GM23338 (cell line): ENCODE measurements at regions not wholly inside any gene's neighbourhood (a gene's known extent, or its start where the extent isn't known, plus 50 kb on each side); places are given as distances from the start of the nearest gene placed in this dataset.

ENCODE experiments used
- EZH2 ChIP-seq: fragments of 200-600 bp; sonication (generic); IDR thresholded peaks from one replicate; pipeline ENCODE4 v1.8.0; 2017; ENCODE audit warnings: antibody characterized with exemption, mild to moderate bottlenecking, low read depth; ENCODE audit not compliant: unreplicated experiment
- EZH2phosphoT487 ChIP-seq: fragments of 200-600 bp; sonication (generic); IDR thresholded peaks from one replicate; pipeline ENCODE4 v1.8.1; 2018; ENCODE audit warnings: antibody characterized with exemption; ENCODE audit not compliant: unreplicated experiment
- JUNB ChIP-seq: IDR thresholded peaks from one replicate; pipeline ENCODE4 v1.6.1; 2016; ENCODE audit warnings: antibody characterized with exemption; ENCODE audit not compliant: unreplicated experiment
- POLR2AphosphoS5 ChIP-seq: IDR thresholded peaks from 2 replicates; pipeline ENCODE4 v1.6.1; 2016; ENCODE audit warnings: antibody characterized with exemption, low read depth
- STAT1 ChIP-seq: IDR thresholded peaks from one replicate; pipeline ENCODE4 v1.6.1; 2016; ENCODE audit warnings: antibody characterized with exemption; ENCODE audit not compliant: unreplicated experiment
- TF ChIP-seq, protein P1 (sequence below), 2 experiments: fragments of 200-600 bp in 1 of 2; sonication (generic) in 1 of 2; conservative IDR thresholded peaks; 2 replicates each; pipeline versions ENCODE4 v1.5.1 to v1.6.1; 2016 to 2017; ENCODE audit warnings: antibody characterized with exemption in 2 of 2, low read depth in 2 of 2, mild to moderate bottlenecking in 2 of 2, moderate library complexity in 1 of 2
- TF ChIP-seq, protein P2 (sequence below): IDR thresholded peaks from one replicate; pipeline ENCODE4 v1.6.1; 2018; ENCODE audit warnings: antibody characterized with exemption; ENCODE audit not compliant: unreplicated experiment

DNA sequence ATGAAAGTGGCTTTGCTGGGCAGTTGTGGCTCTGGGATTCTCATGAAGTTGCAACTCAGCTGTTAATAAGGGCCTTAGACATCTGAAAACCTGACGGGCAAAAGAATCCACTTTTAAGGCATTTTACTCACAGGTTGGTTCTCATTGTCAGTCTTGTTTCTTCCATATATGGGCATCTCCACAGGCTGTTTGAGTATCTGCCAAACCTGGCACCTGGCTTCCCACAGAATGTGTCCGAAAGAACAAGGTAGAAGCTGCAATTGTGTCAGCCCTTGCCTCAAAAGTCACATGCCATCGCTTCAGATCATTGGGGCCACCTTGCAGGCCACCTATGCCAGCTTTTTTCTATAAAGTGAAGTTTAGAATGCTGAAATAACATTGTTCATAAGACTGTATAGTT, 102.4 kb downstream of the KCTD12 start:
- TF ChIP-seq, protein P1, sequence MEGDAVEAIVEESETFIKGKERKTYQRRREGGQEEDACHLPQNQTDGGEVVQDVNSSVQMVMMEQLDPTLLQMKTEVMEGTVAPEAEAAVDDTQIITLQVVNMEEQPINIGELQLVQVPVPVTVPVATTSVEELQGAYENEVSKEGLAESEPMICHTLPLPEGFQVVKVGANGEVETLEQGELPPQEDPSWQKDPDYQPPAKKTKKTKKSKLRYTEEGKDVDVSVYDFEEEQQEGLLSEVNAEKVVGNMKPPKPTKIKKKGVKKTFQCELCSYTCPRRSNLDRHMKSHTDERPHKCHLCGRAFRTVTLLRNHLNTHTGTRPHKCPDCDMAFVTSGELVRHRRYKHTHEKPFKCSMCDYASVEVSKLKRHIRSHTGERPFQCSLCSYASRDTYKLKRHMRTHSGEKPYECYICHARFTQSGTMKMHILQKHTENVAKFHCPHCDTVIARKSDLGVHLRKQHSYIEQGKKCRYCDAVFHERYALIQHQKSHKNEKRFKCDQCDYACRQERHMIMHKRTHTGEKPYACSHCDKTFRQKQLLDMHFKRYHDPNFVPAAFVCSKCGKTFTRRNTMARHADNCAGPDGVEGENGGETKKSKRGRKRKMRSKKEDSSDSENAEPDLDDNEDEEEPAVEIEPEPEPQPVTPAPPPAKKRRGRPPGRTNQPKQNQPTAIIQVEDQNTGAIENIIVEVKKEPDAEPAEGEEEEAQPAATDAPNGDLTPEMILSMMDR (conservative IDR thresholded peaks at IDR 0.05; ENCODE audit: low read depth in 2 of 2): no peak
- TF ChIP-seq EZH2 (no peak), EZH2phosphoT487 (no peak), POLR2AphosphoS5 (no peak), JUNB (no peak), STAT1 (no peak)
- TF ChIP-seq, protein P2, sequence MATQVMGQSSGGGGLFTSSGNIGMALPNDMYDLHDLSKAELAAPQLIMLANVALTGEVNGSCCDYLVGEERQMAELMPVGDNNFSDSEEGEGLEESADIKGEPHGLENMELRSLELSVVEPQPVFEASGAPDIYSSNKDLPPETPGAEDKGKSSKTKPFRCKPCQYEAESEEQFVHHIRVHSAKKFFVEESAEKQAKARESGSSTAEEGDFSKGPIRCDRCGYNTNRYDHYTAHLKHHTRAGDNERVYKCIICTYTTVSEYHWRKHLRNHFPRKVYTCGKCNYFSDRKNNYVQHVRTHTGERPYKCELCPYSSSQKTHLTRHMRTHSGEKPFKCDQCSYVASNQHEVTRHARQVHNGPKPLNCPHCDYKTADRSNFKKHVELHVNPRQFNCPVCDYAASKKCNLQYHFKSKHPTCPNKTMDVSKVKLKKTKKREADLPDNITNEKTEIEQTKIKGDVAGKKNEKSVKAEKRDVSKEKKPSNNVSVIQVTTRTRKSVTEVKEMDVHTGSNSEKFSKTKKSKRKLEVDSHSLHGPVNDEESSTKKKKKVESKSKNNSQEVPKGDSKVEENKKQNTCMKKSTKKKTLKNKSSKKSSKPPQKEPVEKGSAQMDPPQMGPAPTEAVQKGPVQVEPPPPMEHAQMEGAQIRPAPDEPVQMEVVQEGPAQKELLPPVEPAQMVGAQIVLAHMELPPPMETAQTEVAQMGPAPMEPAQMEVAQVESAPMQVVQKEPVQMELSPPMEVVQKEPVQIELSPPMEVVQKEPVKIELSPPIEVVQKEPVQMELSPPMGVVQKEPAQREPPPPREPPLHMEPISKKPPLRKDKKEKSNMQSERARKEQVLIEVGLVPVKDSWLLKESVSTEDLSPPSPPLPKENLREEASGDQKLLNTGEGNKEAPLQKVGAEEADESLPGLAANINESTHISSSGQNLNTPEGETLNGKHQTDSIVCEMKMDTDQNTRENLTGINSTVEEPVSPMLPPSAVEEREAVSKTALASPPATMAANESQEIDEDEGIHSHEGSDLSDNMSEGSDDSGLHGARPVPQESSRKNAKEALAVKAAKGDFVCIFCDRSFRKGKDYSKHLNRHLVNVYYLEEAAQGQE: no peak
